GM12878 (cell line): ENCODE measurements at regions not wholly inside any gene's neighbourhood (a gene's known extent, or its start where the extent isn't known, plus 50 kb on each side); places are given as distances from the start of the nearest gene placed in this dataset.

ENCODE experiments used
- ATAC-seq: fragments of 200-7000 bp; cut with Tn5 transposase; 3 replicates; pipeline ENCODE4 v1.9.1; 2020; ENCODE audit warnings: mild to moderate bottlenecking, moderate library complexity
- BruUV-seq: library from RNA; stranded (reverse); fragments of 400-500 nt; replicated peaks from 2 replicates; lab custom pipeline; 2021; lab: Mats Ljungman, UMichigan
- CTCF ChIA-PET: fragments of 300-600 bp; sonication (Branson Sonifier 250); formaldehyde crosslinking; extraction: SDS; loops from one replicate; lab custom pipeline; 2021; ENCODE audit warnings: inconsistent platforms; lab: Yijun Ruan, JAX
- POLR2A ChIA-PET: fragments of 350-600 bp; formaldehyde crosslinking; extraction: SDS; loops from one replicate; lab custom pipeline; 2021; ENCODE audit warnings: inconsistent platforms; lab: Charles Lee
- RAD21 ChIA-PET: fragments of 300-600 bp; sonication (Branson Sonifier 250); formaldehyde crosslinking; loops from one replicate; lab custom pipeline; 2023; ENCODE audit warnings: antibody characterized with exemption; ENCODE audit not compliant: unreplicated experiment; lab: Charles Lee
- SMC1A ChIA-PET: fragments of 300-600 bp; sonication (Branson Sonifier 250); formaldehyde crosslinking; loops from one replicate; lab custom pipeline; 2023; ENCODE audit not compliant: unreplicated experiment, uncharacterized antibody; lab: Charles Lee
- DNase-seq: peaks from one replicate; pipeline ENCODE4 v3.0.0-alpha.2; 2011; ENCODE audit warnings: low read depth, low spot score
- FAIRE-seq: peaks from 3 replicates; lab custom pipeline; 2011; peaks lifted over from hg19 to GRCh38; lab: Jason Lieb, UNC
- H2AFZ ChIP-seq: 2 replicates; pipeline ENCODE4 v1.6.0; 2011; ENCODE audit warnings: low read depth, low read length, control low read depth; ENCODE audit not compliant: control insufficient read depth
- H3K27ac ChIP-seq: 2 replicates; pipeline ENCODE4 v1.5.1; 2011; ENCODE audit warnings: control low read depth; ENCODE audit not compliant: control insufficient read depth, insufficient read depth
- H3K27me3 ChIP-seq, 2 experiments: replicated peaks in 1 of 2; 2 replicates each; pipeline versions ENCODE4 v1.6.0 to v1.6.1; 2011; ENCODE audit warnings: low read length in 1 of 2; ENCODE audit not compliant: control insufficient read depth in 2 of 2, insufficient read depth in 2 of 2
- H3K36me3 ChIP-seq, 2 experiments: 2 replicates each; pipeline ENCODE4 v1.5.1; 2011; ENCODE audit warnings: low read length in 1 of 2; ENCODE audit not compliant: control insufficient read depth in 2 of 2, insufficient read depth in 2 of 2
- H3K4me1 ChIP-seq: 2 replicates; pipeline ENCODE4 v1.6.1; 2011; ENCODE audit warnings: mild to moderate bottlenecking, low read length, moderate library complexity, mixed read lengths; ENCODE audit not compliant: control insufficient read depth, insufficient read depth
- H3K4me2 ChIP-seq: 2 replicates; pipeline ENCODE4 v1.6.0; 2011; ENCODE audit warnings: control low read depth; ENCODE audit not compliant: control insufficient read depth, insufficient read depth
- H3K4me3 ChIP-seq: fragments of 200-600 bp; sonication (generic); 2 replicates; pipeline ENCODE4 v1.5.1; 2016
- H3K79me2 ChIP-seq: 2 replicates; pipeline ENCODE4 v1.6.0; 2011; ENCODE audit warnings: low read length; ENCODE audit not compliant: control insufficient read depth, insufficient read depth
- H3K9ac ChIP-seq: 2 replicates; pipeline ENCODE4 v1.8.0; 2011; ENCODE audit warnings: low read length, control low read depth, mixed read lengths; ENCODE audit not compliant: control insufficient read depth, insufficient read depth
- H3K9me3 ChIP-seq: replicated peaks from 3 replicates; pipeline ENCODE4 v1.5.1; 2011; ENCODE audit warnings: mild to moderate bottlenecking, low read length; ENCODE audit not compliant: control insufficient read depth, insufficient read depth
- H4K20me1 ChIP-seq: 2 replicates; pipeline ENCODE4 v1.6.0; 2011; ENCODE audit not compliant: control insufficient read depth, insufficient read depth
- BACH1 ChIP-seq: fragments of 450-650 bp; IDR thresholded peaks from 2 replicates; pipeline ENCODE4 v1.6.1; 2017; ENCODE audit warnings: mild to moderate bottlenecking, borderline replicate concordance
- BRCA1 ChIP-seq: IDR thresholded peaks from 2 replicates; pipeline ENCODE4 v1.6.1; 2011; ENCODE audit warnings: low read depth, low read length, improper control_type of control experiment
- CBFB ChIP-seq: IDR thresholded peaks from 2 replicates; pipeline ENCODE4 v1.6.1; 2016; ENCODE audit warnings: antibody characterized with exemption, low read depth
- CBX5 ChIP-seq: sonication (generic); IDR thresholded peaks from 2 replicates; pipeline ENCODE4 v1.6.1; 2016; ENCODE audit warnings: low read depth, moderate library complexity, mild to moderate bottlenecking, inconsistent platforms
- CHD1 ChIP-seq: IDR thresholded peaks from 2 replicates; pipeline ENCODE4 v1.6.1; 2012; ENCODE audit warnings: low read depth, low read length, improper control_type of control experiment
- E2F4 ChIP-seq: IDR thresholded peaks from 2 replicates; pipeline ENCODE4 v1.6.1; 2012; ENCODE audit warnings: low read depth, low read length, improper control_type of control experiment
- LARP7 ChIP-seq: fragments of 450-650 bp; IDR thresholded peaks from 2 replicates; pipeline ENCODE4 v1.6.1; 2017; ENCODE audit warnings: mild to moderate bottlenecking
- NBN ChIP-seq: fragments of 450-650 bp; IDR thresholded peaks from 2 replicates; pipeline ENCODE4 v1.6.1; 2016
- NFXL1 ChIP-seq: fragments of 450-650 bp; IDR thresholded peaks from 2 replicates; pipeline ENCODE4 v1.6.1; 2017; ENCODE audit warnings: antibody characterized with exemption, mild to moderate bottlenecking, borderline replicate concordance
- NFYB ChIP-seq: IDR thresholded peaks from 2 replicates; pipeline ENCODE4 v1.6.1; 2011; ENCODE audit warnings: low read depth, mild to moderate bottlenecking, low read length, improper control_type of control experiment, moderate library complexity; ENCODE audit not compliant: insufficient read depth
- PML ChIP-seq: IDR thresholded peaks from 2 replicates; pipeline ENCODE4 v1.6.1; 2012; ENCODE audit warnings: low read length, inconsistent platforms
- RCOR1 ChIP-seq: conservative IDR thresholded peaks from 2 replicates; pipeline ENCODE4 v1.6.1; 2012; ENCODE audit warnings: low read depth, low read length, improper control_type of control experiment
- TCF7 ChIP-seq: IDR thresholded peaks from 2 replicates; pipeline ENCODE4 v1.6.1; 2014; ENCODE audit warnings: antibody characterized with exemption, borderline replicate concordance
- ZSCAN29 ChIP-seq: fragments of 450-650 bp; IDR thresholded peaks from 2 replicates; pipeline ENCODE4 v1.6.1; 2017; ENCODE audit warnings: mild to moderate bottlenecking, moderate library complexity
- WGBS: methylation state at CpG from one replicate; pipeline ENCODE4 v1.1.6; 2016; ENCODE audit warnings: low lambda C conversion rate; ENCODE audit not compliant: insufficient replicate concordance, insufficient coverage; ENCODE audit errors: missing lambda C conversion rate; 5-methylcytosine and 5-hydroxymethylcytosine counted together
- in situ Hi-C: fragments of 300-500 bp; cut with MboI; formaldehyde crosslinking; loops from 9 replicates; pipeline ENCODE4 v1.14.3; 2018; ENCODE audit warnings: mixed read lengths
- intact Hi-C: fragments of 100-400 bp; cut with micrococcal nuclease; formaldehyde crosslinking; loops from one replicate; pipeline ENCODE4 v1.14.2; 2022; ENCODE audit not compliant: unreplicated experiment
- TF ChIP-seq, protein P1 (sequence below): IDR thresholded peaks from 2 replicates; pipeline ENCODE4 v1.6.1; 2012; ENCODE audit warnings: low read depth, low read length, improper control_type of control experiment
- TF ChIP-seq, protein P2 (sequence below): IDR thresholded peaks from 2 replicates; pipeline ENCODE4 v1.6.1; 2012; ENCODE audit warnings: improper control_type of control experiment, low read depth, low read length; ENCODE audit not compliant: insufficient replicate concordance

DNA sequence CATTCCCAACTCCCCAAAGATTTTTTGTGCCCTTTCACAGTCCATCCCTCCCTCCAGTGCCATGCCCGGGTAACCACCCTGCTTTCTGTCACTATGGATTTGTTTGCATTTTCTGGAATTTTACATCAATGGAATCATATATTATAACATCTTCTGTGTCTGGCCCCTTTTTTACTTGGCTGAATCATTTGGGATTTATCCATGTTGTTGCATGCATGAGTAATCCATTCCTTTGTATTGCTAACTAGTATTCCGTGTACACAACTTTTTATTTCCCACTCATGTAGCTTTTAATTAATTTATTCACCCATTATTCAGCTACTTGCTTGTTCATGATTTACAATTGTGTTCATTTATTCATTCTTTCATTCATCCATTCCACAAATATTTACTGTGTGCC is 94.1 kb downstream of the FGF18 start:
- SMC1A ChIA-PET: no interaction called here
- Histone ChIP-seq H3K4me3 (no peak overlapping the region), H3K27me3 (no peaks in the 10 kb centered on the region; a peak in 2 of 4 replicates), H3K27ac (no peak overlapping the region), H3K4me2 (no peak overlapping the region), H3K36me3 (no peaks in the 10 kb centered on the region)
- intact Hi-C loops: no loop called here
- DNase-seq: no peak
- in situ Hi-C loops: no loop called here
- 30% methylated on average over 2 of the region's 2 CpGs for WGBS
- no peak for FAIRE-seq
- no peak for ATAC-seq
- TF ChIP-seq CBFB: no peak
- no peak for TF ChIP-seq NBN
- no peak for TF ChIP-seq CHD1
- TF ChIP-seq CBX5: no peak
- TF ChIP-seq BACH1: no peak
- no peak for TF ChIP-seq BRCA1
- no peak for TF ChIP-seq LARP7
- no peak for TF ChIP-seq PML
- no peak for TF ChIP-seq RCOR1
- no peak for TF ChIP-seq TCF7
- no peak for TF ChIP-seq ZSCAN29
- no peak for TF ChIP-seq NFYB
- TF ChIP-seq, protein P1, sequence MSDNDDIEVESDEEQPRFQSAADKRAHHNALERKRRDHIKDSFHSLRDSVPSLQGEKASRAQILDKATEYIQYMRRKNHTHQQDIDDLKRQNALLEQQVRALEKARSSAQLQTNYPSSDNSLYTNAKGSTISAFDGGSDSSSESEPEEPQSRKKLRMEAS: no peak
- TF ChIP-seq E2F4: no peak
- no peak for TF ChIP-seq NFXL1
- TF ChIP-seq, protein P2, sequence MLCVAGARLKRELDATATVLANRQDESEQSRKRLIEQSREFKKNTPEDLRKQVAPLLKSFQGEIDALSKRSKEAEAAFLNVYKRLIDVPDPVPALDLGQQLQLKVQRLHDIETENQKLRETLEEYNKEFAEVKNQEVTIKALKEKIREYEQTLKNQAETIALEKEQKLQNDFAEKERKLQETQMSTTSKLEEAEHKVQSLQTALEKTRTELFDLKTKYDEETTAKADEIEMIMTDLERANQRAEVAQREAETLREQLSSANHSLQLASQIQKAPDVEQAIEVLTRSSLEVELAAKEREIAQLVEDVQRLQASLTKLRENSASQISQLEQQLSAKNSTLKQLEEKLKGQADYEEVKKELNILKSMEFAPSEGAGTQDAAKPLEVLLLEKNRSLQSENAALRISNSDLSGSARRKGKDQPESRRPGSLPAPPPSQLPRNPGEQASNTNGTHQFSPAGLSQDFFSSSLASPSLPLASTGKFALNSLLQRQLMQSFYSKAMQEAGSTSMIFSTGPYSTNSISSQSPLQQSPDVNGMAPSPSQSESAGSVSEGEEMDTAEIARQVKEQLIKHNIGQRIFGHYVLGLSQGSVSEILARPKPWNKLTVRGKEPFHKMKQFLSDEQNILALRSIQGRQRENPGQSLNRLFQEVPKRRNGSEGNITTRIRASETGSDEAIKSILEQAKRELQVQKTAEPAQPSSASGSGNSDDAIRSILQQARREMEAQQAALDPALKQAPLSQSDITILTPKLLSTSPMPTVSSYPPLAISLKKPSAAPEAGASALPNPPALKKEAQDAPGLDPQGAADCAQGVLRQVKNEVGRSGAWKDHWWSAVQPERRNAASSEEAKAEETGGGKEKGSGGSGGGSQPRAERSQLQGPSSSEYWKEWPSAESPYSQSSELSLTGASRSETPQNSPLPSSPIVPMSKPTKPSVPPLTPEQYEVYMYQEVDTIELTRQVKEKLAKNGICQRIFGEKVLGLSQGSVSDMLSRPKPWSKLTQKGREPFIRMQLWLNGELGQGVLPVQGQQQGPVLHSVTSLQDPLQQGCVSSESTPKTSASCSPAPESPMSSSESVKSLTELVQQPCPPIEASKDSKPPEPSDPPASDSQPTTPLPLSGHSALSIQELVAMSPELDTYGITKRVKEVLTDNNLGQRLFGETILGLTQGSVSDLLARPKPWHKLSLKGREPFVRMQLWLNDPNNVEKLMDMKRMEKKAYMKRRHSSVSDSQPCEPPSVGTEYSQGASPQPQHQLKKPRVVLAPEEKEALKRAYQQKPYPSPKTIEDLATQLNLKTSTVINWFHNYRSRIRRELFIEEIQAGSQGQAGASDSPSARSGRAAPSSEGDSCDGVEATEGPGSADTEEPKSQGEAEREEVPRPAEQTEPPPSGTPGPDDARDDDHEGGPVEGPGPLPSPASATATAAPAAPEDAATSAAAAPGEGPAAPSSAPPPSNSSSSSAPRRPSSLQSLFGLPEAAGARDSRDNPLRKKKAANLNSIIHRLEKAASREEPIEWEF: no peak
- TF ChIP-seq, all 136 proteins: peak for 0
- Histone ChIP-seq H3K9ac (no peak overlapping the region), H3K79me2 (no peaks in the 10 kb centered on the region), H4K20me1 (no peaks in the 10 kb centered on the region), H2AFZ (no peak overlapping the region), H3K9me3 (no peaks in the 10 kb centered on the region), H3K4me1 (no peaks in the 10 kb centered on the region)
- ChIA-PET CTCF (no interaction called here), RAD21 (no interaction called here), POLR2A (no interaction called here)
- BruUV-seq: no TSS peak
